NT2/D1 (cell line): ENCODE measurements at regions not wholly inside any gene's neighbourhood (a gene's known extent, or its start where the extent isn't known, plus 50 kb on each side); places are given as distances from the start of the nearest gene placed in this dataset.

Experiments
- SUZ12 ChIP-seq: IDR thresholded peaks from 2 replicates; pipeline ENCODE4 v1.6.1; 2011; ENCODE audit not compliant: insufficient read length, insufficient read depth; ENCODE audit errors: extremely low read depth
- YY1 ChIP-seq: IDR thresholded peaks from 2 replicates; pipeline ENCODE4 v1.6.1; 2011; ENCODE audit not compliant: insufficient read length, insufficient read depth

GRCh38 chr2:114085992-114086391, 196.1 kb downstream of the ACTR3 start:
- TF ChIP-seq SUZ12 (no peak), YY1 (no peak)
